HL-60 (cell line): ENCODE measurements at regions not wholly inside any gene's neighbourhood (a gene's known extent, or its start where the extent isn't known, plus 50 kb on each side); places are given as distances from the start of the nearest gene placed in this dataset.

Experiments
- TF ChIP-seq, protein P1 (sequence below): IDR thresholded peaks from one replicate; pipeline ENCODE4 v1.5.1; 2011; ENCODE audit warnings: low read length, control low read depth, inconsistent platforms; ENCODE audit not compliant: insufficient read depth
- TF ChIP-seq, protein P2 (sequence below): IDR thresholded peaks from 2 replicates; pipeline ENCODE4 v1.6.1; 2012; ENCODE audit warnings: low read depth; ENCODE audit not compliant: insufficient replicate concordance

DNA sequence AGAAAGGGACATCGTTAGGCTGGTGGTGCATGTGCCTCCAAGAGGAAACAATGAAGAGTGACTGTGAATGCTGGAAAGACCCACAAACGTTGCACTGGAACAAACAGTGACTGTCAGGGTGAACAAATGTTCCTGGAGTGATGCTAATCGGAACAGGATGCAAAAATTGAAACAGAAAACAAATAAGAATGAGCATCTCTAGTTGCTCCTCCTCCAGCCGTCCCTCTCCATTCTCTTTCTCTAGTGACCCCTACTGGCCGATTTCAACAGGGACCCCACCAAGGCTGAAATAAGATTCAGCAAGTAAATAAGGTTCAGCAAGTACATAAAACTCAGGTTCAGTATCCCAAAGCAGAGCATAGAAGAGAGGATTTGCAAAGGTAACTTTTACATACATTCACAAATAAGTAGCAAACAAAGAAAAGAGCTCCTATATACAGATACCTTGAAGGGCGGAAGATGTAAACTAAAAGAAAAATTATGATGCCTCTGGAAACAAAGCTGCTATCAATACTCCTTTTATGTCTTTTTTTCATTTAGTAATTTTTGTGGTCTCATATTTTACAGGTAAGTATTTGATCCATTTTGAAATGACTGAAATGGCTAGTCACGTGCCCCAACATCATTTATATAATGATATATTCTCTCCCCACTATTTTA is 836.1 kb upstream of the ADAMTS5 start:
- TF ChIP-seq, protein P1, sequence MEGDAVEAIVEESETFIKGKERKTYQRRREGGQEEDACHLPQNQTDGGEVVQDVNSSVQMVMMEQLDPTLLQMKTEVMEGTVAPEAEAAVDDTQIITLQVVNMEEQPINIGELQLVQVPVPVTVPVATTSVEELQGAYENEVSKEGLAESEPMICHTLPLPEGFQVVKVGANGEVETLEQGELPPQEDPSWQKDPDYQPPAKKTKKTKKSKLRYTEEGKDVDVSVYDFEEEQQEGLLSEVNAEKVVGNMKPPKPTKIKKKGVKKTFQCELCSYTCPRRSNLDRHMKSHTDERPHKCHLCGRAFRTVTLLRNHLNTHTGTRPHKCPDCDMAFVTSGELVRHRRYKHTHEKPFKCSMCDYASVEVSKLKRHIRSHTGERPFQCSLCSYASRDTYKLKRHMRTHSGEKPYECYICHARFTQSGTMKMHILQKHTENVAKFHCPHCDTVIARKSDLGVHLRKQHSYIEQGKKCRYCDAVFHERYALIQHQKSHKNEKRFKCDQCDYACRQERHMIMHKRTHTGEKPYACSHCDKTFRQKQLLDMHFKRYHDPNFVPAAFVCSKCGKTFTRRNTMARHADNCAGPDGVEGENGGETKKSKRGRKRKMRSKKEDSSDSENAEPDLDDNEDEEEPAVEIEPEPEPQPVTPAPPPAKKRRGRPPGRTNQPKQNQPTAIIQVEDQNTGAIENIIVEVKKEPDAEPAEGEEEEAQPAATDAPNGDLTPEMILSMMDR = peak; percentile 51
- TF ChIP-seq, protein P2, sequence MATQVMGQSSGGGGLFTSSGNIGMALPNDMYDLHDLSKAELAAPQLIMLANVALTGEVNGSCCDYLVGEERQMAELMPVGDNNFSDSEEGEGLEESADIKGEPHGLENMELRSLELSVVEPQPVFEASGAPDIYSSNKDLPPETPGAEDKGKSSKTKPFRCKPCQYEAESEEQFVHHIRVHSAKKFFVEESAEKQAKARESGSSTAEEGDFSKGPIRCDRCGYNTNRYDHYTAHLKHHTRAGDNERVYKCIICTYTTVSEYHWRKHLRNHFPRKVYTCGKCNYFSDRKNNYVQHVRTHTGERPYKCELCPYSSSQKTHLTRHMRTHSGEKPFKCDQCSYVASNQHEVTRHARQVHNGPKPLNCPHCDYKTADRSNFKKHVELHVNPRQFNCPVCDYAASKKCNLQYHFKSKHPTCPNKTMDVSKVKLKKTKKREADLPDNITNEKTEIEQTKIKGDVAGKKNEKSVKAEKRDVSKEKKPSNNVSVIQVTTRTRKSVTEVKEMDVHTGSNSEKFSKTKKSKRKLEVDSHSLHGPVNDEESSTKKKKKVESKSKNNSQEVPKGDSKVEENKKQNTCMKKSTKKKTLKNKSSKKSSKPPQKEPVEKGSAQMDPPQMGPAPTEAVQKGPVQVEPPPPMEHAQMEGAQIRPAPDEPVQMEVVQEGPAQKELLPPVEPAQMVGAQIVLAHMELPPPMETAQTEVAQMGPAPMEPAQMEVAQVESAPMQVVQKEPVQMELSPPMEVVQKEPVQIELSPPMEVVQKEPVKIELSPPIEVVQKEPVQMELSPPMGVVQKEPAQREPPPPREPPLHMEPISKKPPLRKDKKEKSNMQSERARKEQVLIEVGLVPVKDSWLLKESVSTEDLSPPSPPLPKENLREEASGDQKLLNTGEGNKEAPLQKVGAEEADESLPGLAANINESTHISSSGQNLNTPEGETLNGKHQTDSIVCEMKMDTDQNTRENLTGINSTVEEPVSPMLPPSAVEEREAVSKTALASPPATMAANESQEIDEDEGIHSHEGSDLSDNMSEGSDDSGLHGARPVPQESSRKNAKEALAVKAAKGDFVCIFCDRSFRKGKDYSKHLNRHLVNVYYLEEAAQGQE = no peak
